HG02610 (cell line): ENCODE measurements at regions not wholly inside any gene's neighbourhood (a gene's known extent, or its start where the extent isn't known, plus 50 kb on each side); places are given as distances from the start of the nearest gene placed in this dataset.

Source experiments
- ATAC-seq: cut with Tn5 transposase; IDR thresholded peaks from one replicate; pipeline ENCODE4 v1.9.1; 2021; ENCODE audit warnings: mild to moderate bottlenecking, moderate library complexity; ENCODE audit not compliant: unreplicated experiment

GRCh38 chr2:103264058-103264768 lies 502.4 kb downstream of the TMEM182 start:
- no peak for ATAC-seq

GRCh38 chr2:103265521-103265920 lies 503.7 kb downstream of the TMEM182 start:
- no peak for ATAC-seq

GRCh38 chr2:103268841-103269498 lies 507.1 kb downstream of the TMEM182 start:
- ATAC-seq, result no peak

DNA sequence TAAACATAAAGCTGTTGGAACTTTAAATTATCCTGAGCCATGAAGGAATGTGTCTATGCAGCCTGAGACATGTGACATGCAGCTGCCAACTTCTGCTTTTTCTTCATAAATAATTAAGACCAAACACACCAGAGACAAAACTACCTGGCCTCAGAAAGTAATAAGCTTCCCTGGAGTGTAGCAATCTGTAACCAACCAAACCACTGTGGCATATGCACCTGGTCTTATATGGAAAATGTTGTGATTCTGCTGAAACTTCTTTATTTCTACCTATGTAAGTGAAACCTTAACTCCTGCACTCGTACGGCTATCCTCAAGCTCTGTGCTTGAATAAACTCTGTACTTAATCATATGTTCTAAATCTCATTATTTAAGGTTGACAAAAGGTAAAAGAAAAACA lies 515.0 kb downstream of the TMEM182 start:
- no peak for ATAC-seq

DNA sequence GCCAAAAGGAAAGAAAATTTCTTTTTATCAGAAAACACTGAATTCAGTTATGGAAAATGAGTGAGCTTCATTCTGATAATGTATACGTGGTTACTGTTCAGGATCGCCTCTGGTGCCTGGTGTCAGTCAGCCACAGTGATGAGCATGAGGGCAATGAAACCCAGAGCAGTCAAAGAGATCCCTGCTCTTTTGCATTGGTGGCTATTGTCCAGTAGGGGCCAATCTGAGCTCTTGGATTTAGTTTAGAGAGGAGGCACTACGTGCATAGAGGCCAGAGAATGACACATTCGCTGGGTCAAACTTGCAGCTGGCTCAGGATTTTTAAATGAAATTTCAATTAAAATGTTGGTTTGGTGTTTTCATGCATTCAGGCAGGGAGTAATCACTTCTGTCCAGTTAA lies 522.9 kb downstream of the TMEM182 start:
- ATAC-seq, result no peak

DNA sequence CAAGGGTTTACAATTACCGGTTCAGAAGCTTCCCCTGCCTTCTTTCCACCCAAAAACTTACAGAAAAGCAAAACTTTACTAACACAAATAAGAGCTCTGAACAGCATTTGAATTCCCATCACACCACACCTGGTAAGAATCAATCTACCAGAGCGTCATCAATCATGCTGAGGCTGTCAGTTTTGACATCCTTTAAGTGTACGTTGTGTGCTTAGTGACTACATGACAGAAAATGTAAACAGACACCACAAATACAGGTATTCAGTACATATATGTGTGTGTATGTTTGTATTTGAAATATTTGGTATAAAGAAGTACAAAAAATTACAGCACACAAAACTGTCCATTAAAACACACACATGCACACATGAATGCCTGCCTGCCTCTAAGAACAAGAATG lies 523.5 kb downstream of the TMEM182 start:
- ATAC-seq, result no peak

DNA sequence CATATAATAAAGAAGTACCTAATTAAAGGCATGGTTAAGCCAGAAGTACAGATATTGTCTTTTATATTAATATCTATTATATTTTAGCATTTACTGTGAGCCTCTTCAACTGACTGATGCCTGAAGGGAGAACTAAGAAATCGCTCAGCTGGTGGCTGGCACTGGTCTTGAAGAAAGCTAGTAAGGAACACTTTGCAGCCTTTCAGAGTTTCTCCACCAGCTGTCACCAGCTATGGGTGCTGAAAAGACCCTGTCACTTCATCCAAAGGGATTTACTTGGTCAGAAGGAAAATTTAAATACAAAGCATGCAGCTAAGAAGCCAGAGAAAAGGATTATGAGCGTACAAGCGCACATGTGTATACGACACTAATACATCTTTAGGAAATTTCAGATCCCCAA lies 525.9 kb downstream of the TMEM182 start:
- ATAC-seq, result no peak

- ATAC-seq, result no peak
These were observed 526.9 kb downstream of the TMEM182 start for GRCh38 chr2:103288696-103289095.

DNA sequence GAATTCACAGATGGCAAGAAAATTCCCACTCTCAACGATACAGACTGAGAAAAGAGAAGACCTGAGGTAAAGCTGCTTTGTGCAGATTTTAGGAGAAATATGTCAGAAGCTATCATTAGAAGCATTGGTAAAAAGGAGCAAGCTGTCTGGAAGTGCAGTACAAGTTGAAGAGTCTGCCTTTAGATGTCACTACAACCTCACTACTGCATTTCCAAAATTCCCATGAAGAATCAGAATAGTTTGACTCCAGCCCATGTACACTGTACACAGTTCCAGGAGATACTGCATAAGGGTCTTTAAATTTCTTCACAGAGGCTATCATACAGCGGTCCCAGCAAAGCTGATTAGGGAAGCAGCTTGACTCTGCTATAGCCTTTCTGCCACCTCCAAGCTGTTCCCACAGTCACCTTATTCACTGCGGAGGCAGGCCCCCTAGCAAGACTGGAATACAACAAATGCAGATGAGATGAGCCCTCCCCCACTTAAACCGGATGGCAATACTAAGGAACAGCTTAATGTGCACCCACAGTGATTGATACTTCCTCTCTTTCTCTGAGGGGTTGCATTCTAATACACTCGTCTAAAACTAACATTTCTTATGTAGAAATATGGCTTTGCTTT lies 527.4 kb downstream of the TMEM182 start:
- no peak for ATAC-seq

DNA sequence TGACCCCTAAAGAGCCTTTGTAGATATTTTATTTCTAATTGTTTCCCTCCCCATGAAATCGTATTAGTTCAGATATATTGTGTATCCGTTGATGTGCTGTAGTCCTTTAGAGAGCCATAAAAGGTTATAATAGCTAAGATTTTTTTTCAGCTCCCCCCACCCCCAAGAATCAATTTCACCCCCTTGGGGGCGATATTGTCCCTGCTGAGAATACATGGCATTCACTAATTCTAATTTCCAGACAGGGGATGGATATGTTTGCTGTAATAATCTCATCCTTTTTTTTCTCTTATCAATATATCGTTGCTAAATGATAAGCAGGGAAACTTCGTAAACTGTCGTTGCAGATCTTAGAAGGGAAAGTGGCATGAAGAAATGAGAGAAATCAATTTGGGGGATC lies 530.7 kb downstream of the TMEM182 start:
- ATAC-seq, result no peak

- no peak for ATAC-seq
These were observed 531.4 kb downstream of the TMEM182 start for GRCh38 chr2:103293067-103293741.

GRCh38 chr2:103293742-103294077 lies 531.9 kb downstream of the TMEM182 start:
- no peak for ATAC-seq

DNA sequence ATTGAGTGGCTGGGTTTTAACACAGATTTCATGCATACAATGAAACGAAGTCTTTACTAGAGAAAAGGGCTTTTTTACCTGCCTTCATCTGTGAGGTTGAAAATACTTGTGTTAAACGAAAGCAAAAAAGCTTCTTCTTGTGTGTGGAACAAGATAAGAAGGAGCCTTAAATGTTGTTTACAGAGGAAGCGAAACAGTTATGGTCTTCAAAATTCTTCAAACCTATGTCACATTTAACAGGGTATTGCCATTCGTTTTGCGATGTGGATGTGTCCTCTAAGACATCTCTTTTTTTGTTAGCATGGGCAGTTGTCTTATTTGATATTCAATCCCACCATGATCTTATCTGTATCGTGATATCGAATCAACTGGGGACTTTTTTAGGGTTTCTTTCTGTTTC lies 532.6 kb downstream of the TMEM182 start:
- ATAC-seq, result no peak

DNA sequence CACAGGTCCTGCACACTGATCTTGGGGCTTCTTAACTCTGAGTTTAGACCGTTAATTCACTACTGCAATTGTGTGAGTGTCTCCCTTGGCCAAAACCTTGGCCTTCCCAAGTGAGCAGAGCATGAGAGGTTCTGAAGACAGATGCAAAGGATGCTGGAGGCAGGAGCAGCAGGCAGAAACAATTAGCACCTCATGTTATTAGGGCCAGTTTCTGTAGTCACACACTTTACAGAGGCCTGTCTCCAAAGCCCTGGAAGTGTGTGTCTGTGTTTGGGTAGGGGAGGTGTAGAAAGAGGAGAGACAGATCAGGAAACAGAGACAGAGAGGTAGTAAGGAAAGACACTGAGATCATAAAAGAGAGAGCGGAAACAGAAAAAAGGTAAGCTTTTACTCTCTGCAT lies 533.8 kb downstream of the TMEM182 start:
- no peak for ATAC-seq

DNA sequence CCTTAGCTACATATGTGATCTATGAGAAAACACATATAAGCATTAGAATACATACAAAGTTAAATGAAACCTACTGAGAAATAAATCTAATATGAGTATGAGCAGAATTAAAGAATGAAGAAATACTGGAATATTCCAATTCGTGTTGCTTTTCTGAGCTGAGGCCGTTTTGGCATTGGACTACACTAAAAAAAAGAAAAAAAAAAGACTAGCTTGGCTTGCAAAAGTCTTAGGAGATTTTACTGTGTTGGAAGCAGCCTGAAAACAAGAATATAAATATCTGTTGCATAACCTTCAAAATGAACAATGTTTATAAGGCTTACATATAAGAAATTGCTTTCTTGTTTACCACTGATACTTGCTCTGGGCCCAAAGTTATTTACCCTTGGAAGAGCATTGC lies 562.8 kb downstream of the TMEM182 start:
- ATAC-seq, result no peak

- no peak for ATAC-seq
These were observed 565.6 kb downstream of the TMEM182 start for GRCh38 chr2:103327386-103327785.

DNA sequence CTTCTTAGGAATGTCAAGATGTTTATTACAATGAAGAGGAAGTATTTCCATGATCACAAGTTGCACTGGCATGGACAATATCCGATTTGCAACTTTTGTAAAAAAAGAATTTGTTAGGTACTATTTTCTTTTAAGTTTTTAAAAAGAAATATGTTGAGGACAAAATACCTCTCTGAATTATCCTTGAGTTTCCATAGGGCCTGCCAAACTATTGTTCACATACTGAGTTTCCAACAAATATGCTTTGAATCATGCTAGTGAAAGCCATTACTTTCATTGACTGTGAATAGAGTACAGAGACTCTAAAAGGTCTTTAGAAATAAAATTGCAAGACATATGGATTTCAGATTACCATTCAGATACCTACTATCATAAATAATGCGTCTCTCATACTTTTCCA lies 566.1 kb downstream of the TMEM182 start:
- no peak for ATAC-seq

GRCh38 chr2:103335403-103335802 lies 573.6 kb downstream of the TMEM182 start:
- ATAC-seq, result no peak

DNA sequence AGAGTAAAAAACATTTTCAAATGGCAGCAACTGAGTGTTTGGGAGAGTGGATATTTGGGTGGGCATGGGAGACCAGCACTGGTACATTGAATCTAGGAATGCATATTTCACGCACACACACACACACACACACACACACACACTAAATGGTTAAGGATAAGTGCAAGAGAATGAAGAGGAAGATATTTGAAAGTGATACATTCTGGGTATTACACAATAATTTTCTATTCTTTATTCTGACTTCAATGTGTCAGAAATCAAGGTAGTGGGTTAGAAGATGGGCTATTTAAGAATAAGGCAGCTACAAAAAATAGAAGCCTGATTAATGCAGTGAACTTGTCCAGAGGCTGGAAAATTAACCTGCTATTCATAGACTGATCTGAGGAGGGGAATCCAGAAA lies 577.0 kb downstream of the TMEM182 start:
- no peak for ATAC-seq

DNA sequence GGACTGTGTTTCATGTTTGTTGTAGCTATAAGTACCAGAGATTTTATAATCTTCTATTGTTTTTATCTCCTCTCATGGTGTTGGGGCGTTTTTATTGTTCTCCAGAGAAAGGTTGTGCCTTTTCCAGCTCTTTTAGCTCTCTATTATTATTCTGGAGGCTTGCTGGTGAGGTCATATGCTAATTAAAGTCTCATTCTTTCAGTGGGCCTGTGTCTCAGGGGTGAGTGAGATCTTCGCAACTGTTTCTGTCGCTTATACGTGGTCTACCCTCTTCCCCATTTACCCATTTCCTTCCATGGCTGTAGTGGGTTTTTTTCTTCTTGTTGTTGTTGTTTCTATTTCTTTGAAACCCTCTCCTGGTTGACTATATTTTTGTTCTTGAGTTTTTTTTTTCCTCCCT lies 584.9 kb downstream of the TMEM182 start:
- ATAC-seq, result no peak

DNA sequence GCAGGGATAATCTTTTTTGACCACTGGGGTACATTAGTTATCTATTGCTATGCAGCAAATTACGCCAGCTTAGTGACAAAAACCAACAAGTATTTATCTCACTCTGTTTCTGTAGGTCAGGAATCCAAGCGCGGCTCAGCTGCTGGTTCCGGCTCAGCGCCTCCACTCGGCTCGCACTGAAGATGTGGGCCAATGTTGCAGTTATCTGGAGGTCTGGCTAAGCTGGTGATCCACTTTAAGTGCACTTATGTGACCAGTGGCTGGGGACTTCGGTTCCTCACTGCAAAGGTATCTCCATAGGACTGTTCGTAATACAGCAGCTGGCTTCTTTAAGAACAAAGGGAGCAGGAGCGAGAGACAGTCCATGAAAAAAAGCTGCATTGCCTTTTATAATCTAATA lies 591.9 kb downstream of the TMEM182 start:
- no peak for ATAC-seq

GRCh38 chr2:103355287-103355686 lies 593.5 kb downstream of the TMEM182 start:
- ATAC-seq, result no peak
